Heart left ventricle (tissue), 13 donors: ENCODE measurements at regions not wholly inside any gene's neighbourhood (a gene's known extent, or its start where the extent isn't known, plus 50 kb on each side); places are given as distances from the start of the nearest gene placed in this dataset.

Experiments
- CTCF ChIP-seq, 12 donors: fragments of 200-600 bp; sonication (generic) in 4 of 12; IDR thresholded peaks; one replicate each; pipeline versions ENCODE4 v1.5.0 to v1.8.0; 2018 to 2022; ENCODE audit warnings: antibody characterized with exemption in 12 of 12, mild to moderate bottlenecking in 5 of 12
- POLR2A ChIP-seq, 2 donors: fragments of 450-650 bp; IDR thresholded peaks; one replicate each; pipeline ENCODE4 v1.6.1; 2017; ENCODE audit warnings: antibody characterized with exemption in 2 of 2, mild to moderate bottlenecking in 2 of 2, moderate library complexity in 2 of 2
- donor health status: ischemic (EF 13 %, LVEDD 7.1; RV severe dilation, severe dysfunction).
- donor health status: DM: no; HTN: yes; CAD: no.
- donor health status: DM: no; HTN: no; CAD: no.
- donor health status: ischemic (EF 25% LVEDD 6.9; RV normal size, moderate dysfunction).
- donor health status: ischemic (EF 25% LVEDD 5.7; RV mildly dilated, moderate dysfunction).
- donor health status: ischemic (EF 35%, LVEDD 5.7; RV mildly dilated, moderate dysfunction).
- donor health status: nonischemic (EF 11% LVEDD 7.7; RV severe dilation, severe dysfunction).
- donor health status: DM: yes; HTN: yes; CAD: no.
- donor health status: PGD.
- donor health status: ischemic (EF 29% LVEDD 5.4; RV normal size, mild dysfunction).
- donor health status: nonischemic (EF 23%, LVEDD 6.1; RV moderate dilation, normal function).

- no peak for TF ChIP-seq POLR2A (IDR thresholded peaks at IDR 0.05)
- TF ChIP-seq CTCF (IDR thresholded peaks at IDR 0.05) = no peak
These were observed 77.2 kb upstream of the RAI14 start for GRCh38 chr5:34578962-34579361.
